GM21723 (cell line): ENCODE measurements at regions not wholly inside any gene's neighbourhood (a gene's known extent, or its start where the extent isn't known, plus 50 kb on each side); places are given as distances from the start of the nearest gene placed in this dataset.

Experiments
- ATAC-seq: cut with Tn5 transposase; IDR thresholded peaks from one replicate; pipeline ENCODE4 v1.9.1; 2021; ENCODE audit warnings: mild to moderate bottlenecking, moderate library complexity; ENCODE audit not compliant: unreplicated experiment

- no peak for ATAC-seq
These were observed 672.9 kb upstream of the PTBP2 start for GRCh38 chr1:96048572-96049212.

- no peak for ATAC-seq
These were observed 671.7 kb upstream of the PTBP2 start for GRCh38 chr1:96049759-96050409.

- no peak for ATAC-seq
These were observed 662.3 kb upstream of the PTBP2 start for GRCh38 chr1:96059276-96059675.

- ATAC-seq = no peak
These were observed 661.8 kb upstream of the PTBP2 start for GRCh38 chr1:96059736-96060135.

GRCh38 chr1:96060621-96061020, 661.0 kb upstream of the PTBP2 start:
- ATAC-seq = no peak

- no peak for ATAC-seq
These were observed 649.6 kb upstream of the PTBP2 start for GRCh38 chr1:96072021-96072420.

GRCh38 chr1:96073100-96073499, 648.5 kb upstream of the PTBP2 start:
- ATAC-seq = no peak

- no peak for ATAC-seq
These were observed 647.2 kb upstream of the PTBP2 start for GRCh38 chr1:96074422-96074821.

GRCh38 chr1:96074876-96075577, 646.6 kb upstream of the PTBP2 start:
- ATAC-seq = no peak

GRCh38 chr1:96075704-96076455, 645.7 kb upstream of the PTBP2 start:
- no peak for ATAC-seq

- no peak for ATAC-seq
These were observed 645.0 kb upstream of the PTBP2 start for GRCh38 chr1:96076589-96076988.

- no peak for ATAC-seq
These were observed 642.0 kb upstream of the PTBP2 start for GRCh38 chr1:96079581-96079980.

- ATAC-seq = no peak
These were observed 640.7 kb upstream of the PTBP2 start for GRCh38 chr1:96080925-96081324.

GRCh38 chr1:96087719-96088118, 633.9 kb upstream of the PTBP2 start:
- no peak for ATAC-seq

GRCh38 chr1:96090134-96090533, 631.5 kb upstream of the PTBP2 start:
- no peak for ATAC-seq

GRCh38 chr1:96095849-96096612, 625.6 kb upstream of the PTBP2 start:
- ATAC-seq = no peak

GRCh38 chr1:96096613-96097321, 624.8 kb upstream of the PTBP2 start:
- ATAC-seq = no peak

GRCh38 chr1:96104506-96104905, 617.1 kb upstream of the PTBP2 start:
- no peak for ATAC-seq

GRCh38 chr1:96104906-96105305, 616.7 kb upstream of the PTBP2 start:
- no peak for ATAC-seq

- no peak for ATAC-seq
These were observed 604.9 kb upstream of the PTBP2 start for GRCh38 chr1:96116731-96117130.
